Progenitor cell of endocrine pancreas (in vitro differentiated cells): ENCODE measurements at regions not wholly inside any gene's neighbourhood (a gene's known extent, or its start where the extent isn't known, plus 50 kb on each side); places are given as distances from the start of the nearest gene placed in this dataset.
A peak's percentile ranks its signal among the peaks of the same experiment; 100 is the strongest.

Experiments used
- DNase-seq: peaks from one replicate; pipeline ENCODE4 v3.0.0; 2021; ENCODE audit warnings: low spot score; ENCODE audit not compliant: unreplicated experiment
- H3K27ac Mint-ChIP-seq: 2 replicates; pipeline ENCODE4 v1.8.0; 2021; ENCODE audit warnings: mild to moderate bottlenecking, moderate library complexity, mixed read lengths
- H3K27me3 Mint-ChIP-seq: 2 replicates; pipeline ENCODE4 v1.8.0; 2021; ENCODE audit warnings: mixed read lengths
- H3K36me3 Mint-ChIP-seq: 2 replicates; pipeline ENCODE4 v1.8.0; 2022; ENCODE audit warnings: mixed read lengths; ENCODE audit not compliant: insufficient read depth
- H3K4me1 Mint-ChIP-seq: 2 replicates; pipeline ENCODE4 v1.8.0; 2021; ENCODE audit warnings: low read depth, mixed read lengths
- H3K4me3 Mint-ChIP-seq: 2 replicates; pipeline ENCODE4 v1.8.0; 2021; ENCODE audit warnings: low read depth, mild to moderate bottlenecking, moderate library complexity, mixed read lengths
- H3K9me3 Mint-ChIP-seq: 2 replicates; pipeline ENCODE4 v1.8.0; 2021; ENCODE audit warnings: low read depth, mixed read lengths
- CTCF ChIP-seq: fragments of 200-600 bp; sonication (generic); IDR thresholded peaks from one replicate; pipeline ENCODE4 v1.5.0; 2021; ENCODE audit warnings: antibody characterized with exemption, mild to moderate bottlenecking; ENCODE audit not compliant: unreplicated experiment

DNA sequence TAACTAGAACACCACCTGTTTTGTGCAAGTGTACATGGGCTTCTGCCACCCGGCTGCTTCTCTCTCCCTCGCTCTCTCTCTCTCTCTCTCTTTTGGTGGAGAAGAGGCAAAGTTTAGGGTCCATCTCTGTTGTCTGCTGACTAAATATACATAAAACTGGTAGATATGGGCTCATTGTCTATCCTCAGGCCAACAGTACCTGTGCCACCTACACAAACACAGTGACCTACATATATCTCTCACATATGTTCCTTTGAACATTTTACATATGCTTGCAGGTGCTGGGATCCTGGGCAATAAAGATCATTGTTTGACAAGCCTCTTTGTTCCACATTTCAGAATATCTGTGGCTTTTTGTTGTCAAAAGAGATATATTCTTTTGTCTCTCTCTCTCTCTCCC lies 256.3 kb upstream of the KCNH8 start:
- Mint-ChIP-seq H3K27ac (no peak overlapping the region), H3K4me1 (peaks cover 9% of the 10 kb centered on the region), H3K36me3 (no peaks in the 10 kb centered on the region), H3K27me3 (peaks cover 3% of the 10 kb centered on the region), H3K9me3 (no peaks in the 10 kb centered on the region), H3K4me3 (no peak overlapping the region)
- TF ChIP-seq CTCF, result no peak
- DNase-seq, result no peak

DNA sequence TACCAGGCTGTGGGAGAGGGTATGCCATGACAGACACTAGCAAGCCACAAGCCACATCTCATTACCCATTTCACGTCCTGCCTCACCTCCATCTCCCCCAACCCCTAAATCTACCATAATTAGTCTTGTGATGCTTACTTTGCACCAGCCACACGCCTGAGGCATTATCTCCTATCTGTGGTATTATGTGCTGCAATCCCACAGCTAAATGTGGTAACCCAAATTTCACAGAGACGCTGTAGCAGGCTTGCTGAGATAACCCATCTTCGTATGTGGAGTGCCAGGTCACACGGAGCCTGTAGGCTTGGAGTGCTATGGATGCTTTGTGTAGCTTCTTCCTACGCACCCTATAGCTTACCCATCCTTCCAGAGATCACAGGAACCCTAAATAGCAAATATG lies 256.7 kb upstream of the KCNH8 start:
- DNase-seq, result no peak
- H3K4me1 Mint-ChIP-seq, result peaks cover 8% of the 10 kb centered on the region
- H3K27ac Mint-ChIP-seq, result no peak overlapping the region
- peaks cover 3% of the 10 kb centered on the region for H3K27me3 Mint-ChIP-seq
- no peak for TF ChIP-seq CTCF
- no peak overlapping the region for H3K4me3 Mint-ChIP-seq
- H3K36me3 Mint-ChIP-seq, result no peaks in the 10 kb centered on the region
- H3K9me3 Mint-ChIP-seq, result no peaks in the 10 kb centered on the region

- Mint-ChIP-seq H3K27me3 (peaks cover 3% of the 10 kb centered on the region), H3K36me3 (no peaks in the 10 kb centered on the region), H3K9me3 (no peaks in the 10 kb centered on the region), H3K27ac (no peak overlapping the region), H3K4me1 (peaks cover 3% of the 10 kb centered on the region), H3K4me3 (no peak overlapping the region)
- DNase-seq, result no peak
- no peak for TF ChIP-seq CTCF
Observed at GRCh38 chr3:18890449-18890848, 257.9 kb upstream of the KCNH8 start.

GRCh38 chr3:18888819-18889218 lies 259.5 kb upstream of the KCNH8 start:
- TF ChIP-seq CTCF, result no peak
- H3K4me3 Mint-ChIP-seq, result no peak overlapping the region
- peaks cover 3% of the 10 kb centered on the region for H3K27me3 Mint-ChIP-seq
- no peaks in the 10 kb centered on the region for H3K36me3 Mint-ChIP-seq
- DNase-seq, result no peak
- H3K9me3 Mint-ChIP-seq, result no peaks in the 10 kb centered on the region
- H3K27ac Mint-ChIP-seq, result no peak overlapping the region
- no peaks in the 10 kb centered on the region for H3K4me1 Mint-ChIP-seq

GRCh38 chr3:18888370-18888769 lies 259.9 kb upstream of the KCNH8 start:
- Mint-ChIP-seq H3K27ac (no peak overlapping the region), H3K9me3 (no peaks in the 10 kb centered on the region), H3K27me3 (peaks cover 3% of the 10 kb centered on the region), H3K4me1 (no peaks in the 10 kb centered on the region), H3K4me3 (no peak overlapping the region), H3K36me3 (no peaks in the 10 kb centered on the region)
- no peak for DNase-seq
- peak; percentile 27 for TF ChIP-seq CTCF

DNA sequence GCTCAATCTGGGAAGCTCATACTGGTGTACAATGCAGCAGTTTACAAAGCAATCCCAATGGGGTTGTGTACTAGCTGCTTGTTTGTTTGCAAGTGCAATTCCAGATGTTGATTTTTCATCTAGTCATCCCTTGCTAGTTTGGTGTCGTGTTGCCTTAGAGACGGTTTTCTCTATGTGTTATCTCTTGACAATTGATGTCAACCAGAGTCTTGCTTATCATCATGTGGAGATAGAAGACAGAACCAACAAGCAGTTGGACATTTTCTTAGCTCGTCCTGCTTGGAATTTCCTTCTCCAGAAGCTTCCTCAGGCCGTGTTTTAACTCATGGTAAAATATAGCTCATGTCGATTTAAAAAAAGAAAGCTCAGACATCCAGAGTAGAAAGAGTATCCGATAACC lies 262.0 kb upstream of the KCNH8 start:
- no peaks in the 10 kb centered on the region for H3K9me3 Mint-ChIP-seq

More for the DNA sequence above, 262.0 kb upstream of the KCNH8 start:
- H3K27me3 Mint-ChIP-seq, result peaks cover 3% of the 10 kb centered on the region
- no peaks in the 10 kb centered on the region for H3K36me3 Mint-ChIP-seq
- H3K4me1 Mint-ChIP-seq, result no peaks in the 10 kb centered on the region
- TF ChIP-seq CTCF, result no peak
- no peak for DNase-seq
- H3K27ac Mint-ChIP-seq, result no peak overlapping the region
- no peak overlapping the region for H3K4me3 Mint-ChIP-seq
